ENCODE measurements at regions not wholly inside any gene's neighbourhood (a gene's known extent, or its start where the extent isn't known, plus 50 kb on each side); places are given as distances from the start of the nearest gene placed in this dataset.

GRCh38 chr10:62554632-62555199 is 180.5 kb downstream of the ZNF365 start:
- no peaks in the 10 kb centered on the region for H3K27me3 ChIP-seq (ENCODE audit: control insufficient read depth, insufficient read depth, low read length)
- H3K9me3 ChIP-seq (replicated peaks; ENCODE audit: low read length): no peaks in the 10 kb centered on the region
- no peak overlapping the region for H3K9ac ChIP-seq (ENCODE audit: low read depth, low read length)
- H3K4me2 ChIP-seq (ENCODE audit: low read length): no peak overlapping the region
- H3K36me3 ChIP-seq (ENCODE audit: insufficient read depth, low read length): no peaks in the 10 kb centered on the region
- H3K4me3 ChIP-seq (ENCODE audit: low read length): no peak overlapping the region
- peaks cover under 1% of the 10 kb centered on the region for H3K4me1 ChIP-seq (ENCODE audit: control insufficient read depth, insufficient read depth, low read length)

GRCh38 chr10:62559481-62560200 is 185.5 kb downstream of the ZNF365 start:
- H3K9ac ChIP-seq (ENCODE audit: low read depth, low read length): no peak overlapping the region
- no peaks in the 10 kb centered on the region for H3K27me3 ChIP-seq (ENCODE audit: control insufficient read depth, insufficient read depth, low read length)
- H3K4me2 ChIP-seq (ENCODE audit: low read length): no peak overlapping the region
- H3K9me3 ChIP-seq (replicated peaks; ENCODE audit: low read length): no peaks in the 10 kb centered on the region
- H3K36me3 ChIP-seq (ENCODE audit: insufficient read depth, low read length): no peaks in the 10 kb centered on the region
- H3K4me3 ChIP-seq (ENCODE audit: low read length): no peak overlapping the region
- H3K4me1 ChIP-seq (ENCODE audit: control insufficient read depth, insufficient read depth, low read length): peaks cover 28% of the 10 kb centered on the region

- peaks cover 35% of the 10 kb centered on the region for H3K4me1 ChIP-seq (ENCODE audit: control insufficient read depth, insufficient read depth, low read length)
Observed at GRCh38 chr10:62560201-62560819, 186.1 kb downstream of the ZNF365 start.

DNA sequence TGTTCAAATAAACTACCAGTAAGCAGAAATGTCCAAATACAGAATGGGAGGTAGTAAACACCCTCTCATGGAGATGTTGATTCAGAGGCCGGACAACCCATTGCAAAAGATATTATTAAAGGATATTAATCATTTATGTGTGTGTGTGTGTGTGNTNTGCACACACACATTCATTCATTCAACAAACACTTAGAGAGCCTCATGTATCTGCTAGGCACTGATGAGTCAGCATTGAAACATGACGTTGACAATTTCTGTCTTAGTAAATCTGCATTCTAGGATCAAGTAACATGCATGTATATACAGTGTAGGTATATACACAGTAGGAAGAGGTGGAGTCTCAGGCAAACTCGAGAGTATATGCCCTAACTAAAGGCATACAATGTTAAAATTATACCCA is 187.0 kb downstream of the ZNF365 start:
- Histone ChIP-seq H3K4me1 (ENCODE audit: control insufficient read depth, insufficient read depth, low read length) (peaks cover 36% of the 10 kb centered on the region), H3K27me3 (ENCODE audit: control insufficient read depth, insufficient read depth, low read length) (no peaks in the 10 kb centered on the region), H3K4me3 (ENCODE audit: low read length) (no peak overlapping the region), H3K4me2 (ENCODE audit: low read length) (no peak overlapping the region), H3K9me3 (replicated peaks; ENCODE audit: low read length) (no peaks in the 10 kb centered on the region), H3K9ac (ENCODE audit: low read depth, low read length) (no peak overlapping the region), H3K36me3 (ENCODE audit: insufficient read depth, low read length) (no peaks in the 10 kb centered on the region)

More at GRCh38 chr10:62560201-62560819, 186.1 kb downstream of the ZNF365 start:
- Histone ChIP-seq H3K4me2 (ENCODE audit: low read length) (no peak overlapping the region), H3K9ac (ENCODE audit: low read depth, low read length) (no peak overlapping the region), H3K27me3 (ENCODE audit: control insufficient read depth, insufficient read depth, low read length) (no peaks in the 10 kb centered on the region), H3K9me3 (replicated peaks; ENCODE audit: low read length) (no peaks in the 10 kb centered on the region), H3K36me3 (ENCODE audit: insufficient read depth, low read length) (no peaks in the 10 kb centered on the region), H3K4me3 (ENCODE audit: low read length) (no peak overlapping the region)

- H3K27me3 ChIP-seq (ENCODE audit: control insufficient read depth, insufficient read depth, low read length): no peaks in the 10 kb centered on the region
- H3K9ac ChIP-seq (ENCODE audit: low read depth, low read length): no peak overlapping the region
- H3K4me3 ChIP-seq (ENCODE audit: low read length): no peak overlapping the region
Observed at GRCh38 chr10:62562101-62562500, 187.9 kb downstream of the ZNF365 start.

GRCh38 chr10:62562795-62563194 is 188.6 kb downstream of the ZNF365 start:
- H3K4me2 ChIP-seq (ENCODE audit: low read length): no peak overlapping the region

More at GRCh38 chr10:62562101-62562500, 187.9 kb downstream of the ZNF365 start:
- Histone ChIP-seq H3K36me3 (ENCODE audit: insufficient read depth, low read length) (no peaks in the 10 kb centered on the region), H3K4me1 (ENCODE audit: control insufficient read depth, insufficient read depth, low read length) (peaks cover 36% of the 10 kb centered on the region), H3K4me2 (ENCODE audit: low read length) (no peak overlapping the region), H3K9me3 (replicated peaks; ENCODE audit: low read length) (no peaks in the 10 kb centered on the region)

GRCh38 chr10:62573929-62574328 is 199.8 kb downstream of the ZNF365 start:
- Histone ChIP-seq H3K4me2 (ENCODE audit: low read length) (no peak overlapping the region), H3K36me3 (ENCODE audit: insufficient read depth, low read length) (no peaks in the 10 kb centered on the region), H3K4me3 (ENCODE audit: low read length) (no peak overlapping the region), H3K27me3 (ENCODE audit: control insufficient read depth, insufficient read depth, low read length) (no peaks in the 10 kb centered on the region), H3K9me3 (replicated peaks; ENCODE audit: low read length) (no peaks in the 10 kb centered on the region), H3K9ac (ENCODE audit: low read depth, low read length) (no peak overlapping the region), H3K4me1 (ENCODE audit: control insufficient read depth, insufficient read depth, low read length) (peaks cover 18% of the 10 kb centered on the region)

More at GRCh38 chr10:62562795-62563194, 188.6 kb downstream of the ZNF365 start:
- Histone ChIP-seq H3K36me3 (ENCODE audit: insufficient read depth, low read length) (no peaks in the 10 kb centered on the region), H3K4me3 (ENCODE audit: low read length) (no peak overlapping the region), H3K4me1 (ENCODE audit: control insufficient read depth, insufficient read depth, low read length) (peaks cover 36% of the 10 kb centered on the region), H3K9ac (ENCODE audit: low read depth, low read length) (no peak overlapping the region), H3K27me3 (ENCODE audit: control insufficient read depth, insufficient read depth, low read length) (no peaks in the 10 kb centered on the region), H3K9me3 (replicated peaks; ENCODE audit: low read length) (no peaks in the 10 kb centered on the region)

GRCh38 chr10:62577076-62577475 is 202.9 kb downstream of the ZNF365 start:
- Histone ChIP-seq H3K27me3 (ENCODE audit: control insufficient read depth, insufficient read depth, low read length) (no peaks in the 10 kb centered on the region), H3K9ac (ENCODE audit: low read depth, low read length) (no peak overlapping the region), H3K4me1 (ENCODE audit: control insufficient read depth, insufficient read depth, low read length) (peaks cover 37% of the 10 kb centered on the region), H3K4me3 (ENCODE audit: low read length) (no peak overlapping the region), H3K9me3 (replicated peaks; ENCODE audit: low read length) (no peaks in the 10 kb centered on the region), H3K36me3 (ENCODE audit: insufficient read depth, low read length) (no peaks in the 10 kb centered on the region), H3K4me2 (ENCODE audit: low read length) (no peak overlapping the region)

DNA sequence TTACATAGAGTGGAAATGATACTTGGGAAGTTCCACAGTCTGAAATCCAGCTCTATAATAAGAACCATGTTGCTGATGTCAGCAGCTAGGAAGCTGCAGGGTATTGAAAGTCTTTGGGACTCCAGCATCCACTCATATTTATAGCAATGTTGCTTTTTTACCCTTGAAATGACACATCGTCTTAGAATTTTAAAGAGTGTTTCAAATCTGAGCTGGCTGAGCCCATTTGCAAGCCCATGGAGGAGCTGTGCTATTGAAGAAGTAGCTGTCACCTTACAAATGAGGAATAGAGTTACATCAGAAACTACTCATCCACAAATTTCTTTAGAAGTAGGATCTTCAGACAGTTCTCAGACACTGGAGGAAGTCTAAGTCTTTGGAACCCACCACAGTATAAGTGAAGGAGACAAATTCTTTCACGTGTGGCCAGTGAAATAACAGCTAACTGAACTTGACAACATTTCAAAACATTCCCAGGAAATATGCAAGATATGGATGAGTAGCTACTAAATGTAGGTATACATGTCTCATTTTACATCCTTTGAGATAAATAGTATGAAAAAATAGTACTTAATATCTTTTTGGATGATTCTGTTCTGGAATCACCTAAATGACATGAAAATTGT is 203.6 kb downstream of the ZNF365 start:
- no peak overlapping the region for H3K4me2 ChIP-seq (ENCODE audit: low read length)
- no peaks in the 10 kb centered on the region for H3K9me3 ChIP-seq (replicated peaks; ENCODE audit: low read length)
- peaks cover 44% of the 10 kb centered on the region for H3K4me1 ChIP-seq (ENCODE audit: control insufficient read depth, insufficient read depth, low read length)
- no peaks in the 10 kb centered on the region for H3K36me3 ChIP-seq (ENCODE audit: insufficient read depth, low read length)
- peak overlapping the region; percentile 5 for H3K9ac ChIP-seq (ENCODE audit: low read depth, low read length)
- no peak overlapping the region for H3K4me3 ChIP-seq (ENCODE audit: low read length)
- no peaks in the 10 kb centered on the region for H3K27me3 ChIP-seq (ENCODE audit: control insufficient read depth, insufficient read depth, low read length)

- Histone ChIP-seq H3K4me1 (ENCODE audit: control insufficient read depth, insufficient read depth, low read length) (peaks cover 49% of the 10 kb centered on the region), H3K9ac (ENCODE audit: low read depth, low read length) (peak overlapping the region; percentile 5), H3K4me2 (ENCODE audit: low read length) (no peak overlapping the region), H3K27me3 (ENCODE audit: control insufficient read depth, insufficient read depth, low read length) (no peaks in the 10 kb centered on the region), H3K4me3 (ENCODE audit: low read length) (no peak overlapping the region), H3K9me3 (replicated peaks; ENCODE audit: low read length) (no peaks in the 10 kb centered on the region), H3K36me3 (ENCODE audit: insufficient read depth, low read length) (no peaks in the 10 kb centered on the region)
Observed at GRCh38 chr10:62578301-62578700, 204.1 kb downstream of the ZNF365 start.

DNA sequence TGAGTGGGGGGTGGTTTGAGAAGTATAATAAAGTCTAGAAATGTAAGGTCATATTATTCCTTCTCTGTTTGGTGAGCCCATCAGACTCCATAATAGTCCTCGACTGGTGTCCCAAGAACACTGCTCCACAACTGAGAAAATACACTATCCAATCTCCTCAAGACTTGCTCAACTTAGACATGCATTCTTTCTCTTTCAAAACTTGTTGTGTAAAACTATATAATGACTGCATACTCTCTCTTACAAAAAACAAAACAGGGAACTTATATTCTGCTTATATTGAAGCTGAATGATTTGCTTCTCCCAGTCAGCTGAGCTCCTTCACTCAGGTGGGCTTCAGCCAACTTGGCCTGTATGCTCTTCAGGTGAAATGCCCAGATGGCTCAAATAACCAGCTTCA is 204.7 kb downstream of the ZNF365 start:
- H3K9me3 ChIP-seq (replicated peaks; ENCODE audit: low read length): no peaks in the 10 kb centered on the region
- no peak overlapping the region for H3K4me2 ChIP-seq (ENCODE audit: low read length)
- H3K4me1 ChIP-seq (ENCODE audit: control insufficient read depth, insufficient read depth, low read length): peaks cover 55% of the 10 kb centered on the region
- H3K4me3 ChIP-seq (ENCODE audit: low read length): no peak overlapping the region
- H3K9ac ChIP-seq (ENCODE audit: low read depth, low read length): no peak overlapping the region
- H3K27me3 ChIP-seq (ENCODE audit: control insufficient read depth, insufficient read depth, low read length): no peaks in the 10 kb centered on the region
- H3K36me3 ChIP-seq (ENCODE audit: insufficient read depth, low read length): no peaks in the 10 kb centered on the region

All from skeletal muscle satellite cell (primary cell).